WTC11 (cell line): ENCODE measurements at regions not wholly inside any gene's neighbourhood (a gene's known extent, or its start where the extent isn't known, plus 50 kb on each side); places are given as distances from the start of the nearest gene placed in this dataset.

Experiments
- ARID4B ChIP-seq: sonication (generic); formaldehyde crosslinking; IDR thresholded peaks from 2 replicates; pipeline ENCODE4 v1.8.0; 2023; ENCODE audit warnings: missing genetic modification reagents, mild to moderate bottlenecking, borderline replicate concordance
- IRF2 ChIP-seq: sonication (generic); formaldehyde crosslinking; IDR thresholded peaks from 2 replicates; pipeline ENCODE4 v1.8.0; 2022; ENCODE audit warnings: low read depth, missing genetic modification reagents, borderline replicate concordance
- NR2C2 ChIP-seq: sonication (generic); formaldehyde crosslinking; IDR thresholded peaks from 2 replicates; pipeline ENCODE4 v1.8.0; 2022; ENCODE audit warnings: mild to moderate bottlenecking, missing genetic modification reagents
- OVOL2 ChIP-seq: fragments of 250-450 bp; sonication (Bioruptor Pico); IDR thresholded peaks from 2 replicates; pipeline ENCODE4 v1.9.0; 2021; ENCODE audit warnings: mild to moderate bottlenecking, borderline replicate concordance
- PRDM15 ChIP-seq: sonication (generic); formaldehyde crosslinking; IDR thresholded peaks from 2 replicates; pipeline ENCODE4 v1.8.0; 2022; ENCODE audit warnings: missing genetic modification reagents
- RORB ChIP-seq: fragments of 250-450 bp; sonication (Bioruptor Pico); IDR thresholded peaks from 2 replicates; pipeline ENCODE4 v1.9.0; 2021; ENCODE audit warnings: mild to moderate bottlenecking
- ZBTB21 ChIP-seq: sonication (generic); formaldehyde crosslinking; IDR thresholded peaks from 2 replicates; pipeline ENCODE4 v1.8.1; 2023; ENCODE audit warnings: mild to moderate bottlenecking, missing genetic modification reagents, borderline replicate concordance
- ZNF121 ChIP-seq: sonication (generic); formaldehyde crosslinking; IDR thresholded peaks from 2 replicates; pipeline ENCODE4 v1.8.0; 2023; ENCODE audit warnings: missing genetic modification reagents
- ZNF416 ChIP-seq: fragments of 250-450 bp; sonication (Bioruptor Pico); IDR thresholded peaks from 2 replicates; pipeline ENCODE4 v1.9.0; 2021; ENCODE audit warnings: mild to moderate bottlenecking, inconsistent platforms
- ZNF532 ChIP-seq: fragments of 250-450 bp; sonication (Bioruptor Pico); IDR thresholded peaks from 2 replicates; pipeline ENCODE4 v1.9.0; 2021; ENCODE audit warnings: mild to moderate bottlenecking, borderline replicate concordance
- TF ChIP-seq, protein P1 (sequence below): fragments of 250-450 bp; sonication (Bioruptor Pico); IDR thresholded peaks from 2 replicates; pipeline ENCODE4 v1.9.0; 2021; ENCODE audit warnings: mild to moderate bottlenecking
- TF ChIP-seq, protein P2 (sequence below): sonication (generic); formaldehyde crosslinking; IDR thresholded peaks from 2 replicates; pipeline ENCODE4 v1.8.1; 2023; ENCODE audit warnings: mild to moderate bottlenecking, missing genetic modification reagents, moderate library complexity

GRCh38 chr12:124233846-124234640, 60.9 kb upstream of the RFLNA start (continued):
- TF ChIP-seq PRDM15 (CRISPR knock-in tag) (no peak), RORB (CRISPR knock-in tag) (no peak), NR2C2 (no peak), IRF2 (CRISPR knock-in tag) (no peak), ZBTB21 (CRISPR knock-in tag) (no peak), ZNF121 (CRISPR knock-in tag) (no peak), ZNF416 (CRISPR knock-in tag) (no peak), ARID4B (CRISPR knock-in tag) (no peak), ZNF532 (CRISPR knock-in tag) (no peak), OVOL2 (CRISPR knock-in tag) (no peak)
- TF ChIP-seq, protein P1, sequence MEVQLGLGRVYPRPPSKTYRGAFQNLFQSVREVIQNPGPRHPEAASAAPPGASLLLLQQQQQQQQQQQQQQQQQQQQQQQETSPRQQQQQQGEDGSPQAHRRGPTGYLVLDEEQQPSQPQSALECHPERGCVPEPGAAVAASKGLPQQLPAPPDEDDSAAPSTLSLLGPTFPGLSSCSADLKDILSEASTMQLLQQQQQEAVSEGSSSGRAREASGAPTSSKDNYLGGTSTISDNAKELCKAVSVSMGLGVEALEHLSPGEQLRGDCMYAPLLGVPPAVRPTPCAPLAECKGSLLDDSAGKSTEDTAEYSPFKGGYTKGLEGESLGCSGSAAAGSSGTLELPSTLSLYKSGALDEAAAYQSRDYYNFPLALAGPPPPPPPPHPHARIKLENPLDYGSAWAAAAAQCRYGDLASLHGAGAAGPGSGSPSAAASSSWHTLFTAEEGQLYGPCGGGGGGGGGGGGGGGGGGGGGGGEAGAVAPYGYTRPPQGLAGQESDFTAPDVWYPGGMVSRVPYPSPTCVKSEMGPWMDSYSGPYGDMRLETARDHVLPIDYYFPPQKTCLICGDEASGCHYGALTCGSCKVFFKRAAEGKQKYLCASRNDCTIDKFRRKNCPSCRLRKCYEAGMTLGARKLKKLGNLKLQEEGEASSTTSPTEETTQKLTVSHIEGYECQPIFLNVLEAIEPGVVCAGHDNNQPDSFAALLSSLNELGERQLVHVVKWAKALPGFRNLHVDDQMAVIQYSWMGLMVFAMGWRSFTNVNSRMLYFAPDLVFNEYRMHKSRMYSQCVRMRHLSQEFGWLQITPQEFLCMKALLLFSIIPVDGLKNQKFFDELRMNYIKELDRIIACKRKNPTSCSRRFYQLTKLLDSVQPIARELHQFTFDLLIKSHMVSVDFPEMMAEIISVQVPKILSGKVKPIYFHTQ, result no peak
- TF ChIP-seq, protein P2, sequence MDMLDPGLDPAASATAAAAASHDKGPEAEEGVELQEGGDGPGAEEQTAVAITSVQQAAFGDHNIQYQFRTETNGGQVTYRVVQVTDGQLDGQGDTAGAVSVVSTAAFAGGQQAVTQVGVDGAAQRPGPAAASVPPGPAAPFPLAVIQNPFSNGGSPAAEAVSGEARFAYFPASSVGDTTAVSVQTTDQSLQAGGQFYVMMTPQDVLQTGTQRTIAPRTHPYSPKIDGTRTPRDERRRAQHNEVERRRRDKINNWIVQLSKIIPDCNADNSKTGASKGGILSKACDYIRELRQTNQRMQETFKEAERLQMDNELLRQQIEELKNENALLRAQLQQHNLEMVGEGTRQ (CRISPR knock-in tag), result no peak
